Activated T-cell treated with anti-CD3 and anti-CD28 coated beads, Interleukin-2, amount 50 U/mL, for 48 hours (primary cell): ENCODE measurements at regions not wholly inside any gene's neighbourhood (a gene's known extent, or its start where the extent isn't known, plus 50 kb on each side); places are given as distances from the start of the nearest gene placed in this dataset.
A peak's percentile ranks its signal among the peaks of the same experiment; 100 is the strongest.
"Not testable (repeated sequence)": the region's sequence is repeated elsewhere in the genome, so short reads cannot be mapped to it uniquely, and the experiment has no call there.

Experiments used
- DNase-seq, 2 experiments: peaks; one replicate each; pipeline ENCODE4 v3.0.0-alpha.2; 2020

DNA sequence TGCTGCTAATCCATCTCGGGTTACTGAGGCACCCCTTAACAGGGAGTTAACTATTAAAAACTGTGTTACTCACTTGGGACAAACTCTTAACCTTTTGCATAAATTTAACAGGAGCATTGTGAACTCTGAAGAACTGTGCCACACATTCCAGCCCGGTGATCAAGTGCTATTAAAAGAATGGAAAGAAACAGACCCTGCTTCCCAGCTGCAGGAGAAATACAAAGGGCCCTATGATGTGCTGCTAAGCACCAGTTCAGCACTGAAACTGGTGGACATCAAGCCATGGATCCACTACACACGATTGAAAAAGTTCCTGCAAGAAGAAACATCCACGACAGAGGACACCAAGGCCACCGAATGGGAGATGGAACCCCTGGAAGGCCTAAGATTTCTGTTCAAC is 114.7 kb upstream of the PLCL2 start:
- DNase-seq, result no peak

DNA sequence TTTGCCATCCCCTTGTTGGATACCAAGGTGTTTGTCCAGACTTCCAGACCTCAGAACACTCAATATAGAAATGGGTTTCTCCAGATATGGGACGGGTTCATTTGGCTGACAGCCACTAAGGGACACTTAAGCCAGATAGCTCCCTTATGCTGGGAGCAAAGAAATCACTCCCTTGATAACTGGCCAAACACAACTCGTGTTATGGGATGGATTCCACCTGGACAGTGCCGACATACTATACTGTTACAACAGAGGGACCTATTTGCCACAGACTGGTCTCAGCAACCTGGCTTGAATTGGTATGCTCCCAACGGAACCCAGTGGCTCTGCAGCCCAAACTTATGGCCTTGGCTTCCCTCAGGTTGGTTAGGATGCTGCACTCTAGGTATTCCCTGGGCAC is 114.0 kb upstream of the PLCL2 start:
- DNase-seq, result no peak

- DNase-seq, result not testable (repeated sequence)
Observed at GRCh38 chr3:16773594-16773993, 111.2 kb upstream of the PLCL2 start.

GRCh38 chr3:16774536-16774935 is 110.2 kb upstream of the PLCL2 start:
- peak; percentile 31 to 44 for DNase-seq

DNA sequence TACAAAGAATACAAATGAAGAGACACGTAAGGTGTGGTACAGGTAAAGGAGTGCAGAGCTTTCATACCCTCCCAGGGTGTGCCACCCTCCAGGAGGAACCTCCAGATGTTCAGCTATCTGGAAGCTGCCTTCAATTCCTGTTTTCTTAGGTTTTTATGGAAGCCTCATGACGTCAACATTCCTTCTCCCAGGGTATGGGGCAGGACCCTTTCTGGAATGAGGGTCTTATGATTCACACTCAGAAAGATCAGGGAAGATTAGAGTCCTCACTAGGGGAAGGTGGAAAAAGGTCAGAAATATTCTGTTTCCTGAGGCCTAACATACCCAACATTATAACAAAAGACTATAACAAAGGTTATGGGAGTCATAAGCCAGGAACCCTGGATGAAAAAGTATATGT is 99.8 kb upstream of the PLCL2 start:
- no peak for DNase-seq

- no peak for DNase-seq
Observed at GRCh38 chr3:16785465-16785864, 99.3 kb upstream of the PLCL2 start.

DNA sequence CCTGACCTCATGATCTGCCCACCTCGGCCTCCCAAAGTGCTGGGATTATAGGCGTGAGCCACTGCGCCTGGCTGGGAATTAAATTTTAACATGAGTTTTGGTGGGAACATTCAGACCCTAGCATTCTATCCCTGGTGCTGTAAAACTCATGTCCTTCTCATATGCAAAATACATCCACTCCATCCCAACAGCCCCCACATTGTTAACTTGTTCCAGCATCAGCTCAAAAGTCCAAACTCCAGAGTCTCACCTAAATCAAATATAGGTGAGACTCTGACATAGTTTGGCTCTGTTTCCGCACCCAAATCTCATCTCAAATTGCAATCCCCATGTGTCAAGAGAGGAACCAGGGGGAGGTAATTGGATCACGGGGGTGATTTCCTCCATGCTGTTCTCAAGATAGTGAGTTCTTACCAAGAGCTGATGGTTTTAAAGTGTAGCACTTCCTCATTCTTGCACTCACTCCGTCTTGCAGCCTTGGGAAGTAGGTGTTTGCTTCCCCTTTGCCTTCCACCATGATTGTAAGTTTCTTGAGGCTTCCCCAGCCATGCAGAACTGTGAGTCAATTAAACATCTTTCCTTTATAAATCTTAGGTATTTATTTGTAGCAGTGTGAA is 96.2 kb upstream of the PLCL2 start:
- no peak for DNase-seq

- DNase-seq, result no peak
Observed at GRCh38 chr3:16789344-16790120, 95.2 kb upstream of the PLCL2 start.

GRCh38 chr3:16790432-16791400 is 94.0 kb upstream of the PLCL2 start:
- DNase-seq, result peak; percentile 37 to 49

DNA sequence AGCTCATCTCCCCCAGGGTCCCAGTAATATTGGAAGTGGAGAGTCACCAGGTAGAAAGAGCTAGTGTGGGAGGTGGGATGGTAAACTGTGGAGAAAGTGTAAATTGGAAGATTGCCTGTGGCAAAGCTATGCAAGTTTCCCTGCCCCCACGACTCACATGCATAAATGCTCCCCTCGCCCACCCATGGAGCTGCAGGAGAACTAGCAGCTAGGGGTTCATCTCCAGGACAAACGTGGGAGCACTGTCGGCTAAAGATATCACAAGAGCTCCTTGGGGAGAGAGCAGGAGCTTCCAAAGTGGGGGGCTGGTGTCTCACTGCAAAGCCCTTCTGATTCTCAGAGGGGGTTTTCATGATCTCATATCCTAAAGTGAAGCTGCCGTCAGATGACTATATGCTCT is 91.4 kb upstream of the PLCL2 start:
- DNase-seq, result no peak

GRCh38 chr3:16794257-16794656 is 90.5 kb upstream of the PLCL2 start:
- DNase-seq, result no peak

DNA sequence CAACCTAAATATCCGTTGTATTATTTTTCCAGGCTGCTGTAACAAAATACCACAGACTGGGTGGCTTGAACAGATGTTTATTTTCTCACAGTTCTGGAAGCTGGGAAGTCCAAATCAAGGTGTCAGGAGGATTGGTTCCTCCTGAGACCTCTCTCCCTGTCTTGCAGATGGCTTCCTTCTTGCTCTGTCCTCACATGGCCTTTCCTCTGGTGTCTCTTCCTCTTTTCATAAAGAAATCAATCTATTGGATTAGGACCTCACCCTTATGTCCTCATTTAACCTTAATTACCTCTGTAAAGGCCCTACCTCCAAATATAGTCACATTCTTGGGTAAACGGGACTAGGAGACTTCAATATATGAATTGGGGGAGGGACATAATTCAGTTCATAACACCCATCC is 89.2 kb upstream of the PLCL2 start:
- DNase-seq, result no peak

- no peak for DNase-seq
Observed at GRCh38 chr3:16797831-16798230, 86.9 kb upstream of the PLCL2 start.

DNA sequence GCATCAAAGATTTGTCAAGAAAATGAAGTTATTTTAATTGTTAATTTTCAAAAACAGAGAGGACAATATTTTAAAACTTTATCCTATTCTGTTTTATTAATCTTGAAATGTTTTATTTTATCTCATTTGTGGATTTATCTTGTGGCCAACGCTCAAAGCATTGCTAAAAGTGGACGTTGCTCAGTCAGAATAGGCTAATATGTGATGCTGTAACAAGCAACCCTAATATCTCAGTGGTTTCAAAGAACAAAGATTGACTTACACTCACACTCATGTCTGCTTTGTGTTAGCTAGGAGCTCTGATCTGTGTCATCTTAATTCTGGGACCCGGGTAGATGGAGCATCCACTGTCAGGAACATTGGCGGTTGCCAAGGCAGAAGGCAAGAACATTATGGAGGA is 86.0 kb upstream of the PLCL2 start:
- DNase-seq, result no peak

GRCh38 chr3:16800361-16800760 is 84.4 kb upstream of the PLCL2 start:
- no peak for DNase-seq

GRCh38 chr3:16801223-16801622 is 83.5 kb upstream of the PLCL2 start:
- DNase-seq, result no peak

GRCh38 chr3:16801698-16802097 is 83.1 kb upstream of the PLCL2 start:
- DNase-seq, result no peak

- no peak for DNase-seq
Observed at GRCh38 chr3:16802389-16802788, 82.4 kb upstream of the PLCL2 start.

- DNase-seq, result no peak
Observed at GRCh38 chr3:16803019-16803418, 81.7 kb upstream of the PLCL2 start.

DNA sequence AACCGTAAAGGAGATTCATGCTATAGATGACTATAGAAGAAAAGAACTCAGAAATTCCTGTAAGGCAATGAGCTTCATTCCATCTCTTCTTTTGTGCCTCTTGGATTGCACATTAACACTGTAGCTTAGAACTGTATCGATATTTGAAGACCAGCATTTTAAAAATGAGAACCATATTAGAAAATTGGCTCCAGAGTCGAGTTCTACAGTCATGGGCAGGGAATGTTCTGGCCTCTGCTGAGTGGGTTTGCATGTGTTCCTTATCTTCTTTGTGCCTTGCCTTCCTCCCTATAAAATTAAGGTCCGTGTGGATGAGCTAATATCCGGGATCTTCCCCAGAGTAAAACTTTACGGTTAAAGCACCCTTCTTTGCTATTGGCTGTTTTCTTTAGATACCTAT is 77.4 kb upstream of the PLCL2 start:
- DNase-seq, result no peak

- DNase-seq, result no peak
Observed at GRCh38 chr3:16808393-16809107, 76.2 kb upstream of the PLCL2 start.

DNA sequence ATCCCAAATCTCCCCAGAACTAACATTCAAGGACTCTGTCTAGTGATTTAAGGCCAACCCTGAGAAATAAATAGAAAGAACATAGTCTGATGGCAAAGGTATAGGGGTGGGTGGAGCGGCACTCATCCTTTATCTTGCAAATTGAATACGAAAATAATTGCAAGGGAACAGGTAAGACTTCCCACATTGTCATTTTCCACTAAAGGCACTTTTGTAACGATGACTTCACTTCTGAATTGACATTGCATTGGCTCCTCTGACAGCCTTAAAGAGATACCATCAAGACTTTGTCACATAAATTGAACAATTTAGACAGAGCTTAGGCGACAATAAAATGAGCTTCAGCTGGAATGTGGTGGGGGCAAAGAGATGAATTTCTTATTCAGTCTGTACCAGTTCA is 75.3 kb upstream of the PLCL2 start:
- DNase-seq, result no peak

DNA sequence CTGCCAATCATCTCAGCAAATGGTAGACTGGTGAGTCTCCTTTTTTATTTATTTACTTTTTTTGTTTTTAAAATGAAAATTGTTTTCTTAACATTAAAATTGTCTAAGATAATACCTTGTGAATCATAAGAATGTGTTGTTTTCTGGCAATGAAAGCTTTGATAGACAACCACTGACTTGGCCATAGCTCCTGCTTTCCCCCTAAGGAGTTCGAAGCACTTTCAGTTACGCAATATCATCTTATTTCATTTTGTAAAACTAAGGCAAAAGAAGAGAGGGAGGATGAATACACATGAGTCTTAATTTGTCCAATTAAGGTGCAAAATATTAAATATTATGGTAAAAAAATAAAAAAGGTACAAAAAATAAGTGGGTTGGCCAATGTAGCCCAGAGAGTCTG is 74.8 kb upstream of the PLCL2 start:
- DNase-seq, result no peak
